RPMI8226 (cell line): ENCODE measurements at regions not wholly inside any gene's neighbourhood (a gene's known extent, or its start where the extent isn't known, plus 50 kb on each side); places are given as distances from the start of the nearest gene placed in this dataset.

Source experiments
- DNase-seq: peaks from one replicate; pipeline ENCODE4 v3.0.0-alpha.2; 2015

DNA sequence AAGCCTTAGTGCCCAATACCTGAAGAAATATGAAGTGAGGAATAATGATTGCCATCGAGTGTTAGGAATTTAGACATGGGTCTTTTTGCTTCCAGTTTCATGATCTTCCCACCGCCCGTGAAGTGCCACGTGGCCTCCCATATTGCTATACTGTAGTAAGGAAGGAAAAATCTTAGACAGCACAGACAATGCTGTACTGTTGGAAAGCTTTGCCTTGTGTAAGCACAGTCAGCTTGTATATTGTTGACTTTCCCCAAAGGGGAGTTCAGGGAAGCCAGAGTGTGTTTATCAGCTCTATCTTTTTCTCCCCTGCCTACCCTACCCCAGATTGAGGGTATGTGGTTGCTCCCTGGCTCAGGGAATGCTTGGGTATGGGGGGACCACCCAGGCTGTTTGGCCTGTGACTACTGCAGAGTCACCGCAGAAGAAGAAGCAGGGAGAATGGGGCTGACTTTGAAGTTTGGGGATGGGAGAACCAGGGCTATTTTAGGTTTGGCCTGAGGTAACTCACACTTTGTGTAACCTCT is 161.8 kb upstream of the MEF2C start:
- DNase-seq = no peak

DNA sequence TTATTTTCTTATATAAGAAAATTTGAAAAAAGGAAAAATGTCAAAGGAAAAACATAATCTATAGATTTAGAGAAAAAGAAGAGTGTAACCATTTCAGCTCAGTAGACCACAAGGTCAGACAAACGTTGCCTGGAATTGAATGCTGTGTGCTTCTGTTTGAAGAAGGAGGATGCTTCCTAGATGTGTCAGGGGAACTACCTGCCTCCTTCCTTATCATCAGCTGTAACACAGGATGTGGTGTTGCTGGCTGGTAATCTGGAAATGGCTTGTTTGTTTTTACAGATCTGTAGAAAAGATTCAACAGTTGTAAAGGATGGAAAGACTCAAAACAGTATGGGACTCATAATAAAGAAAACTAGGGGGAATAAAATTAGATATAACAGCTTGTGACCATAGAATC is 160.7 kb upstream of the MEF2C start:
- DNase-seq = no peak

DNA sequence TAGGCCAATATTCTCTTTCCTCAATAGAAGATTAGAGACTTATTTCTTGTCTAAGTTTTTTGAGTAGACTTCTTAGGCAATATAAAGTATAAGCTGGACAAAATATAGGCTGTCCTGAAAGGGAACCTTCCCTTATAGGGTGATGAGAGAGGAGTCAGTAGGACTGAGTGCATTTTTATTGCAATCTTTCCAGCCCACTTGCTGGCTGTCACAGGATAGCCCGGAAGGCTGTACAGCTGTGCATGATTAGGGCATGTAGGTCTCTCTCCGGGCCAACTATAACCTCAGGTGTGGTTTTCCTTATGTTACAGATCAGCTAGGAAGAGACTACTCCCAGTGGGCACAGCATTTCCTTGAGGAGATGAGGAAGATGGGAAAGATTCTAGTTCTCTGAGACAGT is 159.8 kb upstream of the MEF2C start:
- DNase-seq = no peak

DNA sequence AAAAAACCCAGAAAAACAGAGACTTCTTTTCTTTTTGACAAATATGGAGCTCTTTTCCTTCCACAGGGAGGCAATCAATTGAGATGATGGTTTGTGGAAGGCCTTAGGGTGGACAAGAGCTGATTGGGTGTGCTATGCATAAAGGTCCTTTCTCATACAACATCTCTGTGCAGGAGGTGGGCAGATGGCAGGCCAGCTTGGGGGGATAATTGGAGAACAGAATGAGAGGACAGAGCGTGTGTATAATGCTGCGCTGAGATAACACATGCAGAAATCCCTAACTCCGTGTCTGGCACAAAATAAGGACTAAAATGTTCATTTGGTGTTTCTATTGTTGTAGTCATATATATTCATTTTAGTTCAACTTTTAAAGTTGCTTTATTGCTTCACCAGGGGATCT is 159.0 kb upstream of the MEF2C start:
- DNase-seq = no peak

DNA sequence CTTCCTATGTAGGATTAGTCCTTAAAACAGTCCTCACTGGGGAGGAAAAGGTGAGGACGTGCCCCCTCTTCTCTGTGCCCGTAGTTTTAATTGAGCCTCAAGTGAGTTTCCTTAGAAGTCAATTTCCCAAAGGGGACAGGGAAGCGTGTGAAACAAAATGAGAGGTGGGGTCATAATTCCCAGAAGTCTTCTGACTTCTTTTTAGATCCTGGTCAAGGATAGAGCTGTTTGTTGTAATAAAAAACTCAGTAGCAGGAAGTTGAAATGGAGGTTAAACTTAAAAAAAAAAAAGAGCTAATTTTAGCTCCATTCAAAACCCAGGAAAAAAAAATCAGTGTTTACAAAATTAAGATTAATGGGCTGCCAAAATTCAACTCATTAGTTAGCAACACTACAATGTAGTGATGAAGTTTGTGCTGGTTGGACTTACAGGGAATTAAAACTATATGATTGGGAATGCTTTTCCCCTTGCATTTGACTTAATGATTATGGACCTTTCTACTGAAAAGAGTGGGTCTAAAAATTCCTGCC is 158.3 kb upstream of the MEF2C start:
- DNase-seq = no peak

DNA sequence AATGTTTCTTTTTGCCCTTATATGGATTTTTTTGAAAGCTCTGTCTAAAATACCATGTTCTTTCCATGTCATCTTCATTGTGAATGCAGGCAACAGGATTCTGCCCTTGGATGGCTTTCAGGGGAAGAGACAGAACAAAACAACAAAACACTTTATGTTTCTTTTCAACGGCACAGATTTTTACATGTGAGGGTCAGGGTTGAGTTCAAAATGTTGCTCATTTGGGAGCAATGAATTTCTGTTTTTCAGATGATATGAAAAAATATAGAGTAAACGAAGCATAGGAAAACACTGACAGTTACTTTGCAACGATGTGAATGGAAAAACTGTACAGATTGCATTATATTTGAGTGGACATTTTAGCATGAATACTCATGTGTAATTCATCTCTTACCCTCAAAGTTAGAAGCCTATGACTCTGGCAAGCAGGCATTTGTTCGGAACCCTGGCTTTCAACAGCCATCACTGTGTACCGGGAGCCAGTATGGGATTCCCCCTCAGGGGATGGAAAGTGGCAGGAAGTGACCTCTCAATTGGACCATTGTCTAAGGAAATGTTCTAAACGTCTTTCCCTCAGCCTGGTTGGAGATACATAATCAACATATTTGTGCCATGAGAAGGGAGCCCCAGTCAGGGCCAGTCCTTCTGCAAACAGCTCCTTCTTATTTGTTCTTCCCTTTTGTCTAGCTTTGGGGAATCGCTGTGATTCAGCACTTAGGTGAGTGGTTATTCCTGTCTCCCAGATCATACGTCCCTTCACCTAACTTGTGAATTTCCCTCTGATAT is 153.9 kb upstream of the MEF2C start:
- no peak for DNase-seq

DNA sequence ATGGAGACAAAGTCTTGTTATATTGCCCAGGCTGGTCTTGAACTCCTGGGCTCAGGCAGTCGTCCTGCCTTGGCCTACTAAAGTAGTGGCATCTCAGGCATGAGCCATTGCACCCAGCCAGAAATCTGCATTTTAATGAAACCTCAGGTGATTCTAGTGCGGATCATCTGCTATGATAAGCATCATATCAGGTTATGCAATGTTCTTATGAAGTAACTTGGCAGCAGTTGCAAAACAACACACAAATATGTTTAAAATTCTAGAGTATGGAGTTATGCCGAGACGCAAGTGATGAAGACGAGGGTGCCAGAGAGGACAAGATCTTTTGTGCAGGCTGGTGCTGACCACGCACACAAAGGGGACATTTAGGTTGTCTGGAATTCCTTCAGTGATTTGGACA is 153.2 kb upstream of the MEF2C start:
- no peak for DNase-seq

DNA sequence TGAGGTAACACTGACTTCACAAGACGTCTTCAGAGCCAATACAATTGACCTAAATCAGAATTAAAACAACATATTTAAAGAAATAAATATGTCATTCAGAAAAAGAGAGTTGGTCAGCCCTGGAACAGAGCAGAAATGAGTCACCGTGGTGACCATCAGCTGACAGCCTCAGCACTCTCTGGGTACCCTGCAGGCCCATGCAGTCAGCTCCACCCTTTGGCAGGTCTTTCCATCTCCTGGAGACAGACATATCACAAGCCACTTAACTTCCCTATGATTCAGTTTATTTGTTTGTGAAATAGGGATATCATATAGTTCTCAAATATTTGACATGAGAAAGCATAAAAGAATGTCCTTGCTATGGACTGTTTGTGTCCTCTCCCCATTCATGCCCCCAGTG is 151.6 kb upstream of the MEF2C start:
- DNase-seq = no peak

DNA sequence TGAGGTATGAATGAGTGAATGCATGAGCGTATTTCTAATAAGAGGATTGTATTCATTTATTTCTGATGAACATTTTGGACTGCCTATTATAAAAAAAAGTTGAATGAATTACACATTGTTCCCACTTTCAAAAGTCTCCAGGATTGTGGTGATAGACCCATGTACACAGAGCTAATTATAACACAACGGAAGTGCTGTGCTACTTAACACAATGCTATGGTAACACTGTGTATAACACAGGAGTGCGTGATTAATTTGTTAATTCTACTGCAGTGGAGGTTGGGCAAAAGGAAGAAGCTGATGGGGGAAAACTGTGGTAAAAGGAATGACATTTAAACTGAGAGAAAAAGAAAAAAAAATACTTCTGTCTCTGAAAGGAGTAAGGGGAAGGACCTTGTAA is 147.8 kb upstream of the MEF2C start:
- no peak for DNase-seq

DNA sequence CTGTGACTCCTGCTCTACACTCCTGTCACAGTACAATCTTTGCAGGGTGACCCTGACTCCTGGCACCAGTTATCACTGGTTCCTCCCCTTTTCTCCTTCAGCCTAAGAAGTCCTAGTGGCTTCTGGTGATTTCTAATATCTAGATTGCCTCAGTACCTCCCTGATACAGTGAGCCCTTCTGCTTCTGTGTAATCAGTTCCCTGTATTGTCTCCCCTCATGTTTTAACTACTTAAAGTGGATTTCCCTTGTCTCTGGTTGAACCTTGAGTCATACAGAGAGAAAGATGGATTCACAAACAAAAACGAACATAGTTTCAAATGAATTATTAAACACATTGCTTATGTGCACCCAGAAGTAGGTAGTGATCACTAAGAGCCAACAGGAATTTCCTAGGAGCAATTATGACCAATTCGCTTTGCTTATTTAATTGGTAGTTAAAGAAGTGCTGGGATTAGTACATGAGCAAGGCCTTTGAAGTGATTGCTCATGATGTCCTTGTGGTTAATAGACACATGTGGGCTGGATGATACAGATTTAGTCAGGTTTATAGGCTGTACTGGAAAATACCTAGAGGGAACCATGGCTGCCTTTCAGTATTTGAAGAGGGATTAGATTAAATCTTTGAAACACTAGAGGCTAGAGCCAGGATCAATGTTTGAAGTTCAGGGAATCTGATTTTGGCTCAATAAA is 145.8 kb upstream of the MEF2C start:
- no peak for DNase-seq

DNA sequence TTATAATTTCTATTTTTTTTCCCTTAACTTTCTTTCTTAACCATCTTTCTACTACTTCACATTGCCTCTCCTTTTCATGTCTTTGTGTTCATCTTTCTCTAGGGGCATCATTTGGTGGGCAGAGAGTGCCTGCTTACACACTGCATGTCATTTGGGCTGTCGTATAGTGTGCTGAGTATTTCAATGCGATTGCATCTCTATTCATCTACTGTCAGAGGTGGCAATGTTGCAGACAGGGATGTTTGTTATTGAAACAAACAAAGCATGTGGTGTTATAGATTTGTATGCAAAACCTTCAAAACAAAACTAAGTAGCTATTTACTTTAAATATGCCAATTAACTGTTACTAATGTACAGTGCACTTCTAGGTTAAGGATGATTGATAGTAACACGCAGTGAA is 141.1 kb upstream of the MEF2C start:
- no peak for DNase-seq

DNA sequence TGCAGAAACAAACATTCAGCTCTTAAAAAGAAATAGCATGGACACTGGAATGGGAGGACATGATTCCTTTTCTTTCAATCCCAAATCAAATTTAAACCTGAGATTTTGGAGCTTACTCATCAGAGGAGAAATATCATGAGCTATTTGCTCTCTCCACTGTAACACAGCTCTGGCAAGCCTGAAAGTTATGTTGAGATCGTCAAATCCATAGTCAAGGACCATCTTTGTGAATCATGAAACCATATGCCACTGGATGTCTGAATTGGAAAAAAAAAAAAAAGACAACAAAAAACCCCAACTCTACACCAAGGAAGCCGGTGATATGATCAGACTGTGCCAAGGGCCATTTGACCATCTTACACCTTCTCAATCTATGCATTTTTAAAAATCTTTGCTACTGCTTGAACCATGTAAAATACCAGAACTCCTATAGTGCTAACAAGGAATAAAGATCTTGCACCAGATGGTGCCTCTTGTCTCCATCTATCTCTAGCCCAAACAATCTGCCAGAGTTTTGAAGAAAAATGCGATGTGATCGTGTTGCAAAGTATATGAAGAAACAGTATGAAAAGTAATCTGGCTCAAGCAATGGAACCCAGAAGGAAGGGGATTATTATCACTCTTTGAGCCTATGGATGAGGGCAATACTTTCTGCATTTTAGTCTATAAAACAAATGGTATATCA is 138.1 kb upstream of the MEF2C start:
- DNase-seq = no peak

DNA sequence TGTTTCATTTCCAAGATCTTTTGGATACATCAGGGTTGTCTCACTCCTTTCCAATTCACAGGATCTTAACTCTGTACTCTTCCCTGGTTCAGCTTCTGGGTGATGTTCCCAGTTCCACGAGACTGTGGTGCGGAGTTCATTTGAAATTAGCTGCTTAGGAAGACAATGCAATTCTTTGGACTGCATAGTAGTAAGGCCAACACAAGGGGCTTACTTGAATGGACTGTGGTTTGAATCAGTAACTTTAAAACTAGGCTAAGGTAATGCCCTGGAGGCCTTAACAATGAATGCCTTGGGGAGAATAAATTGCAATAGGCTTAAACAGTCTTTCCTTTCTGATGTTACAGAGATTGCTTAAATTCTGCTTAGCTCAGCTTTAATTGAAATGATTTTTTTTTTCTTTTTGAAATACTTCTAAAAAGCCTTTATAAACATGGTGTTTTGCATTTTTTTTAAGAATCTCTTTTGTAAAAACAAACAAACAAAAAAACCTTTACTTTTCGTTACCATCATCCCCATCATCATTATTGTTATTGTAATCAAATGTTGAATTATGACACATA is 133.8 kb upstream of the MEF2C start:
- DNase-seq = no peak

DNA sequence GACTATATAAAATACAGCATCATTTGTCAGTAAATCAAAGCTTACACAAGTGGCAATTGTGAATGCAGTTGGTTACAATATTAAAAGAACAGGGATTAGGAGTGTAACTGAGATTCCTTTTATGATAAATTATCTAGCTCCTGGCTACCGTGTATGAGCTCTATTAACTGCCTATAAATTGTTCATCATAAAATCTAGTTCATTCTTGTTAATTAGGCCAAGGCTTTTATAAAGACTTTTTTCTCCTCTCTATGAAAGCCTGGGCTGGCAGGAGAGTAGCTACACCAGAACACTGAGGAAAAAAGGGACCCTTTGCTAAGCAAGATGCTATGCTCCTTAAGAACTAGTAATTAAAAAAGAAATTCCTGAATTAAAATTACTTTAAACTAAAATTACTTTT is 132.4 kb upstream of the MEF2C start:
- no peak for DNase-seq

DNA sequence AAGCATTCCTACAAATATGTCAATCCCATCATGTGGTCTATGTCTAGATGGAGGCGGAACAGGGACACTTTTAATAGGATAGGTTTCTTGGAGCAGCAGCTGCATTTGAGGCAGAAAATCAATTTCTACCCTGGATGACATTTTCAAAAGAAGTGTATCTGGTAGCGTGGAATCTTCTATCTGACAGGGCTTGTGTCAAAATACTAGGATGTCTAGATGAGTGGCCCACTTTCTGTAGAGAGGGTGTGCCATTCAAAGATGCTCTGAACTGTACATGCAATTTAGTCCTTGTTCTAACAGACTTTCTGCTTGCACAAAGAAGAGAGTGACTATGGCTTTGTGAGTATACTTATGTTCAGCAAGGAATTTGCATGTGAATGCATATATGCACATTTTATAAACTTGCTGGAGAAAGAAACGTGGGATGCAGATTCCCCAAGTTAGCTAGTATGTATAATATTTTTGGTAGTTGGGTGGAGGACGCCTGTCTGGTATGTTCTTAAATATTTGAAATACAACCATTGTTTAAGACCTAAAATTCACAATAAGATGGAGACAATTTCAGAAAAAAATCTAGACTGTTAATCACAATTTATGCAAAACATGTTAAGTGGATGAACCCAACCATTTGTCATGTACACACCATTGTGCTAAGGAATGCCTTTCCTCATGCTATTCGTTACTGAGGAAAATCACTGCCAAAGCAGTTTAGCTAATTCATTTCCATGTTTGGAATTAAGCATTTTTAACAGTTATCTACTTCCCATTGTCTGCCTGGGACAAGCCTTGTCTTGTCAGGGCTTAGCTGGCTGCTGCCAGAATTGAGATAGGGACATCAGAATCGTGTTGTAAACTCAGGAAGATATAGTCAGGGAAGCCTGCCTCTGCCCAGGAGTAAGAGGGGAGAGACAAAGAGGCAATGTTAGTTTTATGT is 129.1 kb upstream of the MEF2C start:
- no peak for DNase-seq

DNA sequence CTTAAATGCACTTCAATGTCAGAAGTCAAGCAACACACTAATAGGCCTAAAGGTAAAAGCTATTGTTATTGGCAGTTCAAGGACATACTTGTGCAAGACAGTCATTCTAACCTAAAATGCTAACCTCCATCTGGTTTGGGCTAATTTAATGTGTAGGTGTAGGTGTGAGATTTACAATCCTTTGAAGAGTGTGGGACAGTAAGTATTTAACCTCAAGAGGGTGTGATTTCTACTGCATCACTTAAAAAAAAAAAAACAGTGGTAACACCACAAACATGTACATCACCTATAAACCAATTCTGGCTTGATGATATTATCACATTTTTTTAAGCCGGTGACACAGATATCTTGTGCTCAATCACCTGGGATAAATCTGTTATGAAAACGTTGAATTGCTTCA is 127.5 kb upstream of the MEF2C start:
- no peak for DNase-seq

DNA sequence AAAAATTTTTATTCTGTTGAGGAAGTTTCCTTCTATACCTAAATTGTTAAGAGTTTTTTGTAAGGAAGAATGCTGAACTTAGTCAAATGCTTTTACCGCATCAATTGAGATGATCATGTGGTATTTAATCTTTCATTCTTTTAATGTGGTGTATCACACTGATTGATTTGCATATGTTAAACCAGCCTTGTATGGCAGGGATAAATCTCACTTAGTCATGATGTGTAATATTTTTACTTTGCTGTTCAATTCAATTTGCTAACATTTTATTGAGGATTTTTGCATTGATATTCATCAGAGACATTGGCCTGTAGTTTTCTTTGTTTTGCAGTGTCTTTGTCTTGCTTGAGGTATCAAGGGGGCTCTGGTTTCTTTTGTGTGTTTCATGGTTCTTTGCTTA is 125.3 kb upstream of the MEF2C start:
- DNase-seq = no peak

DNA sequence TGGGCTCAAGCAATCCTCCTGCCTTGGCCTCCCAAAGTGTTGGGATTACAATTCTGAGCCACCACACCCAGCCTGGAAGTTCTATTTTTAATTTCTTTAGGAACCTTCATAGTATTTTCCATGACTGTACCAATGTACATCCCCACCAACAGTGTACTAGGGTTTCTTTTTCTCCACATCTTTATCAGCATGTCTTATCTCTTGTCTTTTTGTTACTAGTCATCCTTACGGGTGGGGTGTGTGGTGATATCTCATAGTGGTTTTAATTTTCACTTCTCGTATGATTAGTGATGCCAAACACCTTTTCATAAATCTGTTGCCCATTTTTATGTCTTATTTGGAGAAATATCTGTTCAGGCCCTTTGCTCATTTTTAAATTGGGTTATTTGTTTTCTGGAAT is 123.0 kb upstream of the MEF2C start:
- DNase-seq = no peak

DNA sequence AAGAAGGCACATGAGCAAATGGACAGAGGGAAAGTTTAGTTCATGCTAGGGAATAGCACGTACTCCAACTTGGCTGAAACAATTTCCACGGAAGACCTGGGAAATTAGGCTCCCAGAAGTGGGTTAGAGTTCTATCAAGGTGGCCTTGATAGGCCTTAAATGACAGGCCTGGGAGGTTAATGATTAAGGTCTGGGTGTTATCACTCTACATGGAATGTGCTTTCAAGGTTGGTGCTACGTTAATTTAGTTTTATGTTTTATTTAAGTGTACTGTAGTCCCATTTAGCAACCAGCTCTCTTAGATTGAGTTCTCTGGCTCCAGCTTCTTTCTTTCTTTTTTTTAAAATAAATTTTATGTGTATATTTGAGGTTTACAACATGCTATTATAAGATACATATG is 121.4 kb upstream of the MEF2C start:
- DNase-seq = no peak

DNA sequence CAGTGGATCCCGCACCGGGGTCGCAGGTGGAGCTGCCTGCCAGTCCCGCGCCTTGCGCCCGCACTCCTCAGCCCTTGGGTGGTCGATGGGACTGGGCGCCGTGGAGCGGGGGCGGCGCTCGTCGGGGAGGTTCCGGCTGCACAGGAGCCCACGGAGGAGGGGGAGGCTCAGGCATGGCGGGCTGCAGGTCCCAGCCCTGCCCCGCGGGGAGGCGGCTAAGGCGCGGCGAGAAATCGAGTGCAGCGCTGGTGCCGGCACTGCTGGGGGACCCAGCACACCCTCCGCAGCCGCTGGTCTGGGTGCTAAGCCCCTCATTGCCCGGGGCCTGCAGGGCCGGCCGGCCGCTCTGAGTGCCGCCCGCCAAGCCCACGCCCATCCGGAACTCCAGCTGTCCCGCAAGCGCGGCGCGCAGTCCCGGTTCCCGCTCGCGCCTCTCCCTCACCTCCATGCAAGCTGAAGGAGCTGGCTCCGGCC is 120.6 kb upstream of the MEF2C start:
- no peak for DNase-seq

DNA sequence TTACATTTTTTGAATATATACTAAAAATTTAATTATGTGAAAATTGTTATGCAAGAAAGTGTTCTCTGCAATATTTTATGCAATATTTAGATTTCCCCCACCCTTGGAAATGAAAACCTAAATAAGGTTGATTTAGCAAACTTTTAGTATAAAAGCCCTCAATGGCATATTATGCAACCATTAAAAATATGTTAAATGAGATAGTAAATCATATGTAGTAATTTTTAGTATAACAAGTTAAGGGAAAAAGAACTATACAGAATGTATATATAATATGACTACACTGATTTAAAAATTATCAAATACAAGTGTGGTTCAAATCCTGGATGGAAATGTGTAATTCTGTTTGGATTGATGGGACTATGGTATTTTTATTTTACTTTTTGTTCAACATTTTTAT is 116.9 kb upstream of the MEF2C start:
- no peak for DNase-seq

DNA sequence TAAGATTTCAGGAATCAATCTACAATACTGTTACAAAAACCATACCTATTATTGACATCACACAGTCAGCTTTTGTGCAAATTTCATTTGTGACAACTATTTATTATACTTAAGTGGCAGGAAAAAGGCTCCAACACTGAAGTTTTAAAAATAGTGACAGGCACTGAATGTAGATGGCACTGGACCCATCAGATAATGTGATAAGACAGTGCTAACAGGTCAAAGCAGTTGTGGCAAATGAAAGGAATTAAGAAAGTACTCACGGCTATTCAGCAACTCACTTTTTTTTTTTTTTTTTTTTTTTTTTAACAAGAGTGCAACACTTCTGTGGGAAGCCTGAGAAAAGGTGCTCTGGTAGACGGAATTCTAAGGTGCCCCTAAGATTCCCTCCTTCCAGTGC is 115.0 kb upstream of the MEF2C start:
- DNase-seq = no peak
